SKM-1 treated with dmso at 0.1 percent for 144 hours (cell line): ENCODE measurements at regions not wholly inside any gene's neighbourhood (a gene's known extent, or its start where the extent isn't known, plus 50 kb on each side); places are given as distances from the start of the nearest gene placed in this dataset.

ENCODE experiments used
- DNase-seq: peaks from one replicate; lab custom pipeline; 2025; ENCODE audit not compliant: unreplicated experiment; lab: John Stamatoyannopoulos, UW

DNA sequence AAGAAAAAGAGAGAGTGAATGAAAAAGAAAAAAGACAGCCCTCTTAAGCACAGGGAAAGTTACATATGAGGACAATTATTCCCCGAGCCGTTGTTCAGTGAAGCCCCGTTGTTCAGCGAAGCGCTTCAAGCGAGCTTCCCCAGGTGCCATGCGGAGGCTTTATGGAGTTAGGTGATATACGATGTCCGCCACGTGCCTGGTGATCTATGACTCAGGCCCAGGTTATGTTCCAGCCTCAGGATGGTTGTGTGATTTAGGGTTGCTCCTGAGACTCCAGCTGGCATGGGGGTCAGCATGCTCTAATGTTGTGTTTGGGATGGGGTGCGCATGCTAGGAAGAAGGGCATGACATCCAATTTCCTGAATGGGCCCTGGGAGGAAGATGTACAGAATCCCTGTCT lies 365.6 kb downstream of the CDK5RAP2 start:
- no peak for DNase-seq

DNA sequence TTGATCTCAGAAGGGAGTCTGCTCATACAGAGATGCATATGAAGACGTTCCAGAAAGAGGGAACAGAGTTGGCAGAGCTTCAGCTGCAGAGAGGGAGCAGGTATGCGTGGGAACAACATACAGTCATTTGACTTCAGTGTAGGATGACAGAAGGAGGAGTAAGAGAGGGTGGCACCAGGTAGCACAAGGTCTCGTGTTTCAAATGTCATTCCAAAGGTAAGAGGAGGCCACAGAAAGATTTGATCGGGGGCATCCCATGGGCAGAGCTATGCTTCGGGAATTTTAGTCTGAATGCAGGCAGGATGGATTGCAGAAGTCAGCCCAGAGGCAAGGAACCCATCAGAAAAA lies 367.1 kb downstream of the CDK5RAP2 start:
- no peak for DNase-seq

DNA sequence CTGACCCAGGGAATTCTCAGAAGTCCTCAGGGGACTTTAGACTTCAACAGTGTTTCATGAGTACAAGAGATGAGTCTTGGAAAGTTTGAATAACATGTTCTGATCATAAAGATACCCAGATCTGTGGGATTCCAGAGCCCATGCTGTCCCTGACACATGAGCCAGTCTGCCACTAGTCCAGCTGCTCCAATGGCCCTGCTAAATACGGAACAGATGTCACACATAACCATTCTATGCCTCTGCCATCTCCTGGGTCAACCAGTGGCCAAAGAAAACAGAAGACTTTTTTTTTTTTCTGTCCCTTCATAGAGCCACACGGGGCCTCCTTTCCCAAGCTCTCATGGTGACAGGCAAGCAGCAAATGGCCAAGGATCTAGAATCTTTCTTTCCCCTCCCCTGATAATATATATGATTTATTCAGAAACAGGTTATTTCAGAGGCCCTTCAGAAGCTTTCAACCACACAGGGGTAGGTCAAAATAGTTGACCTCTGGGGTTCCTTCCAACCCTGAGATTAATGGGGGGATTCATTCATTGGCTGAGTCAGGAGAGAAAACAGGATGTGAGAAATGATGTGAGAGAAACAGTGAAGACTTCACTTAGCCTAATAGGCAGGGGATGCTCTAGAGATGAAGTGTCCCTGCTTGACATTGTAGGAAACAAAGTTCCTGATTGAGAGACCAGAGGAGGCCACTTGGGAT lies 367.7 kb downstream of the CDK5RAP2 start:
- DNase-seq = no peak

DNA sequence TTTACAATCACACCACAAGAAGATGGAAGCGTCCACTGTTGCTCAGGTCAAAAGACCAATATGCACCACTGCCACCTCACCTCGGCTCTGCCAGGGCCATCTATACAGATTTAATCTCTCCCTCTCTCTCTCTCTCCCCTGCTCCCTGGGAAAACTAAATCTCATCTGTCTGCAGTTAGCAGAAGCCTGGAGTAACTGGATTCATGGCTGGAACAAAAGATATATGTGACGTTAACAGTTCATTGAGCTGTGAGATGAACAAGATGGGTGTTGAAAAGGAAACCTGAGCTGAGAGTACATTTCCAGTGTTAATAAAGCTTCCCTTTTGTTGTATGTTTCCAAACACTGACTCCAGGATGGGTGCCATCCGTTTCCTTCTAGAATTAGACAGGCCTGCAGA lies 369.7 kb downstream of the CDK5RAP2 start:
- no peak for DNase-seq

DNA sequence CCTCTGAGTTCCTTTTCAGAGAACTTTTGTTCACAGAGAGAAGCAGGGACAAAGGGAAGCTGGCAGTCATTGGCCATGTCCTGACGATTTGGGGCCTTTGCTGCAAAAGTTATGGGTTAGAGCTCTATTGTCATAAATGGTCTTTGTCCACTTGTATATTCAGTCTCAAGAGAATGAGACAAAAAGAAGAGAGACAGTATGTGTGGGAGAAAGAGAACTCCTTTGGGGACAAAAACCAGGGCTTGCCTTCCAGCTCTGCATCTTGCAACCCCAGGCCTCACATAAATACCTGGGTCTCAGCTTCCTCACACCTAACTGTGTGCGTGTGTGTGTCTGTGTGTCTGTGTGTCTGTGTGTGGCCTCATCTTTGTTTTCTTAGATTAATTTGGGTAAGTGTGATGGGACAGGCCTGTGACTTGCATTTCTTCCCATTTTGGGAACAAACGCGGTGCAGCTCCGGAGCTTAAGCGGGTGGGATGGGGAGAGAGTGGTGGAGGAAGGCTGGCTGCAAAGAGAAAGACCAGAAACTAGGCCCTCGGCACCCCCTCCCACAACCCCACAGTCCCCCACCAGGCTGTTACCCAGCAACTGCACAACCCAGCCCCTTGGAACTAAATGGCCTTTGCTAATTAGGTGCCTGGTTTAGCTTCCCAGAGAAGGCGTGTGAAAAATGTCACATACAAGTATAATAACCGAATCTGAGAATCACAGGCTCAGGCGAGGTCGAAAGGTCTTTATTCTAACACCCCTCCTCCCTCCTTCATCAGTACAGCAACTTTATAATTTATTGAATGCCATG lies 376.9 kb downstream of the CDK5RAP2 start:
- DNase-seq = no peak

DNA sequence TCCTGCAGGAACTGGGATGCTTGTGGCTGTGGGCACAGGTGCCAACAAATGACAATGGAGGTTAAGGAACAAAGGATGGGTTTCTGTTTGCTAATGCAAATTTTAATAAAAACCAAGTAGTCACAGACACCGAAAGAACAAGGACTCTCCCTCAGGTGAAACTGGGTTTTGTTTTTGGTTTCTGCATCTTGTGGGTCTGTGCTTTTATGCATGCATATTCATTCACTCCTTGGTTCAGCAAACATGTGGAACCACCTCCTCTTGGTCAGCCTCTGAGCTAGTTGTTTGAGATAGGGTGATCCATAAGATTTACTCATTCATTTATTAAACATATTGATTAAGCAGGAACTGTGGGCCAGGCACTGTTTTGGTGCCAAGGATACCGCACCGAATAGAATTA lies 381.9 kb downstream of the CDK5RAP2 start:
- DNase-seq = no peak

DNA sequence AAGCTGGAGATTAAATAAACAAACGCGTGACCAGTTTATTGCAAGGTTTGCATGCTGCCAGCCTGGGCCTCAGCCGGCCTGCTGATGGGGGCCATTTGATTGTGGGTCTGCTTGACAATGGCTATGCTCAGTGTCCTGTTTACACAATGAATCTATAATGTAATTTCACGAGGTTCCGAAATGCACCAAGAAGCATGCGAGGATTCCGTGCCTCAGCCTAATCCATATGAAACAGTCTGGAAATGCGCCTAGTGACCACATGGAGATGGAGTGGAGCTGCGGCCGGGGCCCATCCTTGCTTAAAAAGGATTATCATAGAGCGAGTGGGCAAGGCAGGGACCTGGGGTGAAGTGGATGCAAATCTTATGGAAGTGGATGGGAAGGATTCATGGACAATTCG lies 382.4 kb downstream of the CDK5RAP2 start:
- no peak for DNase-seq

DNA sequence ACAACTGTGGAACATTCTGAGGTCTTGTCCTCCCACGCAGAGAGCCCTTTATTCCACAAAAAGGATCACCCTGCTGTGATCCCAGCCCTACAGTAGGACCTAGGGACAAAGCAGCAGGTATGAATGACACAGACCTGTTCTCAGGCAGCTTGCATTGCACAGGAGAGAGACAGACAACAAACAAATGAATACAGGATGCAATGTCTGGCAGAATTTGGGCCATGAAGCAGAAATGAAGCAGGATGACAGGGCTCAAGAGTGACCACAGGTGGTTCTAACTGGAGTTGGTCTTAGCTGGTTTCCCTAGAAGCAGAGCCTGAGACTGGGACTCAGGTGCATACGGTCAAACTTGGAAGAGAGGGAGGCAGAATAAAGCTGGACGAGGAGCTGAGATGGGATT lies 388.8 kb downstream of the CDK5RAP2 start:
- DNase-seq = no peak

DNA sequence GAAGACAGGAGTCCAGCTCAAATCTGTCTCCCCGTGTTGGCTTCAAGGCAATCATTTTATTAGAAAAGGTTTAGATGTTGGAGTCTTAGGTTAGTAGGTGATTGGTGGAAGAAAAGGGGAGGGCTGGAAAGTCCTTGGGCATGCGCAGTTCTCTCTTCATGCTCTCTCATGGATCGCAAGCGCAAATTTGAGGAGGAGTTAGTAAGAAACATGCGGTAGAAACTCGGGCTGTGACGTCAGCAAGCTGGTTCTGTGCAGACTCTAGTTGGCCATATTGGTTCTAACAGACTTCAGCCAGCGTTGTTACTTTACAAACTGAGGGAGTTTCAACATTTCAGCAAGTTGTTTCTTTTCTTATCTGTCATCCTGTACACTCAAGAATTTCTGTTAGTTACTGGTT lies 392.2 kb downstream of the CDK5RAP2 start:
- DNase-seq = no peak

DNA sequence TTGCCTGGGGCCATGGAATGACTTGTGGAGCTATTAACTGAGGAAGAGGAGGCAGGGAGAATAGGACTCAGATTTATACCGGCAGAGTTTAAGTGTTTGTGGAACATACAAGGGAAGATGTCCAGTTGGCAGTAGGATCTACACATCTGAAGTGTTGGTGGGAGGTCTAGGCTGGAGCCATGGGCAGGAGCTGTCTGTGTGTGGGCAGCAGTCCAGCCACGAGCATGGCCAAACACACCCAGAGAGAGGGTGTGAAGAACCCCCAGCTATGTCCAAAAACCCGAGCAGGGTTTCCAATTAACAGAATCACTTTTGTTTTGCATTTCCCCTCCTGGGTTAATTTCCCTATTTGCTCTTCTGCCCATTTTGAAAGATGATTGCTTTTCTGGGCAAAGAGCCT lies 393.7 kb downstream of the CDK5RAP2 start:
- no peak for DNase-seq

DNA sequence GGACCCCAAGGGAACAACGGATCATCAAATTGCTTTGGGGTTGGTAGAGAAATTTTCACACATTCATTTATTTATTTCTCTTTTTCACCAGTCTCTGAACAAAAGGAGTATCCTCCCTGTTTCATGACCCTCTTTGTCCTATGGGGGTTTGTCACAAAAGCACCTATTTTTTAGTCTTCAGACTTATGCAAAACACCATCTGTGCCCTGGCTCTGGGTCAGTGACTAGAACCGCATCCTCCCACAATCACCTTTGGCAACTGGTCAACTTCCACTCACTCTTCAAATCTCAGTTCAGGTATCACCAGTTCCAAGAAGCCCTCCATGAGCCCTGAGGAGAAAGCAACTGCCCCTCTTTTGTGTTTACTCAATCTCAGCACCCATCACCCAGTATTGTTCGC lies 395.7 kb downstream of the CDK5RAP2 start:
- no peak for DNase-seq

DNA sequence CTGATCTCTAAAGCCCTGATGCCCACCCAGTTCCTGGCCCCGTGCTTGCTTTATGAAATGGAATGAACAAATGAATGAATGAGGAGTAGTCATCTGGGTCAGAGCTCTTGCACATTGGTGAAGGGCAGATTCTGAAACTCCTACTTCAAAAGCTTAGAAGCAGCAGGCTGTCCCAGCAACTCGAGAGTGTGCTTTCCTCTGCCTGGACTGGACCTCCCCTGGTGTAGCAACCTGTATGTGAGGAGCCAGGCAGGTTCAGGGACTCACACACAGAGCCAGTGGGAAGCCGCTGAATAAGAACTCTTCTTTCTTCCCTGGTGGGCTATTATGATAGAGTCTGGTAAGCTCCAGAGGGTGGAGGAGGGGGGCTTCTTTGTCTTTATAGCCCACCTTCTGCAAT lies 396.4 kb downstream of the CDK5RAP2 start:
- no peak for DNase-seq

DNA sequence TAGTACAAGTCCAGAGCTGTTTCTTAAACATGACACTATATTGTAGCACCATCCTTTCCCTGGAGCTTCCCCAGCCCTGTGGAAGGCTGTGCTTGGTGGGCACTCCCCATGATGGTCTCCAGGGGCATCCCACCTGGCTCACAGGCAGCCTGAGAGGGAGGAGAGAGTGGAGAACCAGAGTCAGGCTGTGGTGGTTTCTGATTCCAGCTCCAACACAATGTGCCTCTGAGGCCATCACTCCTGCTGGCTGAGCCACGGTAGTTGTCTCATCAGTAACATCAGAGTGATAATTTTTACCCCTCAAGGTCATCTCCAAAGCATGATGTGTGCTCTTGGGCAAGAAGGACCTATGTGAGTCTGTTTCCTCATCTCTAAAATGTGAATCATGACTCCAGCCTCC lies 398.0 kb downstream of the CDK5RAP2 start:
- DNase-seq = no peak

DNA sequence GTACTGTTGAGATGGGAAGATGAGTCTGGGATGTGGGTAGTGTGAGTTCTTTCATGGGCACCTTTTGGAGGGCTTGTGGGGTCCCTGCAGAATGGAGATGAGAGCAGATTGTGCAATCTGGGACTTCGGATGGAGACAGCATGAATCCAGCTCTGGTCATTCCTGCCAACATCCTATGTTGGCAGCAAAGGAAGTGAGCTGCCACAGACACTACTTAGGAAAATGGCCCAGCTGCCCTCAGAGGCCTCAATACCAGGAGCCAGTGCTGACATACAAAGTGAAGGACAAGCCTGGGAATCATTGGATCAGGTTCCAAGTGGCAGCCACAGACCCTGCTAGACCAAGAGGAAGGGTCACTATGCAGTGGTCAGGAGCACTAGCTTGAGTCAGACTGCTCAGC lies 402.8 kb downstream of the CDK5RAP2 start:
- DNase-seq = no peak

DNA sequence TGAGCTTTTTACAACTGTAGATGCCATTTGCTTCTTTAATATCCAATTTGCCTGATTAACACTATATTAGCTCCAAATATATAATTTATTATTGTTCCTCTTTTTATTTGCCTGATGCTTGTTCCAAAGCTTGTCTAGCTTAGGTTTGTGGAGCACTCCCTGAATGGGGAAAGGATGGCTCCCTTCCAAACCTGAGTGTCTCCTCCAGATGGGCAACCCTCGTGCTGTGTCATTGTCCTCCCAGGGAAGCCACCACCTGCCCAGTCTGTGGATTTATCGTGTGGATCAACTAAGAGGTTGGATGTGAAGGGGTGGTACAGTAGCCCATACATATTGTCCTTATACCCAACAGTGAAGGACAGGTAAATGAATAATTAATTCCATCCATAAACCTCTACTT lies 404.9 kb downstream of the CDK5RAP2 start:
- no peak for DNase-seq

DNA sequence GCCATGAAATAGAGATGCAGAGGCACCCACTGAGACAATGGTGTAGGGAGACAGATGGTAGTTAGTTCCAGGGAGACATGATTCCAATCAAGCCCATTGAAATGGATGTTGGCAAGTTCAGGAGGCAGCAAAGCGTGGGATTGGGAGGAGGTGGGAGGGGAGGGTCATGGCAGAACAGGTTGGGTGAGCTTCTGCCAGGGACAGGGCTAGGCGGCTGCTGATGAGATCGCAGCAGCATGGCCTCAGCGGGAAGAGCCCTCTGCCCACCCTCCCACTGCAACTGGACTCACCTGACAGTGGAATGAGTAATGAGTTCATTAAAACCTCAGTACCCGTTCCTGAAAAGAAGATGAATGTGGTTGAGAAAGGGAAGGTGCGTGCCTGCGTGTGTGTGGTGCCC lies 418.2 kb downstream of the CDK5RAP2 start:
- no peak for DNase-seq

DNA sequence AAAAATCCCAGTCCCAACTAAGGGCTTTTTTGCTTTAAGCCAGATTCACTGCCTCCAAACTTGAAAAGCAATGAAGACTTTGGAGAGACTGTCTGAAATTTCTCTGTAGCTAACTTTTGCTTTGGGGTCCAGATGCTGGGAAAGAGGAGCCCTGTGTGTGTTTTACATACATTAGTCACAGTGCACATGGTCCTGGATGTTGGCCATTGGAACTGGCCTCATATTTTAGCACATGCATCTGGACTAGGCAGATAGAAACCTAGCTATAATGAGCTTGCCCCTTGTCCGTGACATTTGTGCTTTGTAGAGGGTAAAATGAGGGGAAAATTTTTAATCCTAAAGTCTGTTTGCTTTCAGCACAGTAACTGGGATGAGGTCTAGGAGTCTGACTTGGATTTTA lies 421.7 kb downstream of the CDK5RAP2 start:
- no peak for DNase-seq

DNA sequence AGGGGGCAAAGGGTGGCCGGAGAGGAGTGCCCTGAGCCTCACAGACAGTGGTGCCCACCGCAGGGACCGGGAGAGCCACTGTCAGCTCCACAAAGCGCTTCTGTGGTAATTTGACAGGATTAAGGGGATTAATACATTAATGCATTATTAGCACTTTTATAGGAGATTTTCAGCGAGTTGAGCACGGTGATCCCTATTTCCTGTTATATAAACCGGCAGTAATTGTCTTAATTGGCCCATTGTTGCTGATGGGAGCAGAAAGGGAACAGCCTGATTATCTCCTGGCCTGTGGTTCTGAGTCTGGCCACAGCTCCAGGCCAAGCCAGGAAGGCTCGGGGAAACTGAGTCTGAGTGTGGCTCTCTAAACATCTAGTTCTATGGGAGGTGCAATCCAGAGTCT lies 423.6 kb downstream of the CDK5RAP2 start:
- no peak for DNase-seq

DNA sequence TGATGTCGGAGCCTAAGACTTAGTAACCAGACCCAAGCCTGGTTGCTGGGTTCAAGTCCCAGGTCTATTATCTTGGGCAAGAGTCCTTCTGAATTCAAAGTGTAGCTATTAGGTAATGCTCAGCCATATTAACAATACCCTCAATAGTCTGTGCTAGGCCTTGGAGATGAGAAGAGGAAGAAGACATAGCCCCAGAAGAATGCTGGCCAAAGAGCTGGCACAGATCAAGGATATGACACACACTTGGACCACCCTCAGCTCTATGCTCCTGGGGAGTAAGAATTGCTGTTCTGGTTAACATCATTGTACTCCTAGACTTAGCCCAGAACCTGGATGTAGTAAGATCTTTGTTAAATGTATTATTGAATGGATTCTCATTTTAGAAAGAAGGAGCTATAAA lies 426.7 kb downstream of the CDK5RAP2 start:
- no peak for DNase-seq

DNA sequence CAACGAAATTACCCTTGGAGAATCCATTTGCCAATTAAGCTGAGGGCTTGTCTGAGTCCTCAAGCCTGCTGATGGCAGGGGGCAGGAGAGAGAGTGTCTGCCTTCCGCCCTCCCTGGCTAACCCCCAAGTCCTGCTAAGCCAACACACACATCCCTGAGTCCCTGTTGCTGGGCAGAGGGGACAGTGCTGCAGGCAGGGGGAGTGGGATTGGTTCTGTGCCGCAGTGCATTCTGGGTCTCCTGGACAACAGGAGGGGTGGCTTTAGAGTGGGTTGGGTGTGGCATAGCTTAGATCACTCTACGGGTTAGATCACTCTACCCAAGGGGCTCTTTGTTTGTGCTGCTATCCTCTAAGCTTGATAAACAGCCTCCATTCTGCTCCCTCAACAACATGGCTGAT lies 427.7 kb downstream of the CDK5RAP2 start:
- no peak for DNase-seq

DNA sequence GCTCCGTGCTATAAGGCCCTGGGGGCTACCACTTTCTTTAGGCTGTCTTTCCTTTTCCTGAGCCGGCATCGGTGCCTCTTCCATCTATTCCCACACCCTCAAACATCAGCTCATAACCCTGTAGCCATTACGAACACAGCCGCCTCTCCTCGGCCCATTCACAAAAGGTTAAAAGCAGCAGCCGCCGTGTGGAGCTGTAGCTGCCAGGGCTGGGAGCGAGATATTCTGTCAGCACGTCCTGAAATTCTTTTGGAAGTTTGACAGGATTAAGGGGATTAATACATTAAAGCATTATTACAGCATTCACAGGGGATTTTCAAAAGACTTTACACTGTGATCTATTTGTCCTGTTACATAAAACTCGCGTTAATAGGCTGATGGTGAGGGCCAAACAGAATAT lies 428.2 kb downstream of the CDK5RAP2 start:
- no peak for DNase-seq

DNA sequence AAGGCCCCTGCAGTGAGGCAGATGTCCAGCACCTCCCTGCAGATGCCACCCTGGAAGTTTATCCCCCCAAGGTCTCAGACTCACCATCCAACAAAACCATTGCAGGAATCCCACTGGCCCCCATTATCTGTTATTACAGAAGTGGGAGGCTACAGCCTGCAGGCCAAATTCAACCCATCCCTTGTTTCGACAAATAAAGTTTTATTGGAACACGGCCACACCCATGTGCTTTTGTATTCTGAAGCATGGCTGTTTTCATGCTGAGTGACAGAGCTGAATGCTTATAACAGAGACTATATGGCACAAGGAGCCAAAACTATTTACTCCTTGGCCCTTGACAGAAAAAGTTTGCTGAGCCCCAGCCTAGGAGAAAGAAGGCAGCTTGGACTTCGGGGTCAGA lies 428.8 kb downstream of the CDK5RAP2 start:
- DNase-seq = no peak

DNA sequence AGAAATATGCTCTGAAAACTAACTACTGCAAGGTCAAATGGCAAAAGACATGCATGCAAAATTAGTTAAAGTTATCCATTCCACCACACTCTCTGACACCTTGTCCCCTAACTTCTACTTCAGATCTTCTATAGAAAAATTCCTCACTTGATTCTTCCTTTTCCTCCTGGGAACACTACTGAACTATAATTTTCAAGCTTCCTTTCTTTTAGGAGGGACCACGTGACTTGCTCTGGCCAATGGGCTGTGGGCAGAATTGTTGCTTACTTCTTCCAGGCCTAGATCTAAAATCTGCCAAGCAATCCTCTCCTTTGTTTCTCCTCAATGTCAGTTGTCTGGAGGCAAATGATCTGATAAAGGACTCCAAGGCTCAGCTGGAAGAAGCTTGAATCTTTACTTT lies 441.0 kb downstream of the CDK5RAP2 start:
- no peak for DNase-seq
